NCI-H524 (cell line): ENCODE measurements at regions not wholly inside any gene's neighbourhood (a gene's known extent, or its start where the extent isn't known, plus 50 kb on each side); places are given as distances from the start of the nearest gene placed in this dataset.
"Not testable (repeated sequence)": the region's sequence is repeated elsewhere in the genome, so short reads cannot be mapped to it uniquely, and the experiment has no call there.

Experiments used
- DNase-seq, 2 experiments: peaks; one replicate each; lab custom pipeline; 2025; lab: John Stamatoyannopoulos, UW

DNA sequence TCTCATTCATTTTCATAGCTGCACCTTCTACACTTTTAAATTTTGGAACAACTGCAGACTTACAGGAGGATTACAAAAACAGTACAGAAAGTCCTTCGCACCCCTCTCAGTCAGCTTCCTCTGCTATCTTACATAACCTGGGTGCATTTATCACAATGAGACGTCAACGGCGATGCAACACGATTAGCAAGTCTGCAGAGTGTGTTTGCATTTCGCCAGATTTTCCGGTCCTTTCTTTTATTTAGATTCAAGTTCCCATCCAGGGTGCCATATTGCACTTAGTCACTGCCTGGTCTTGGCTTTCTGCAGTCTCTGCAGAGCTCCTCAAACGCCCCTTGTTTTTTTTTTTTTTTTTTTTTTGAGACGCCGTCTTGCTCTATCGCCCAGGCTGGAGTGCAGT is 85.9 kb downstream of the ASMT start:
- DNase-seq = no peak

GRCh38 chrX:1701396-1701901 is 86.6 kb downstream of the ASMT start:
- DNase-seq = not testable (repeated sequence)

GRCh38 chrX:1702142-1702541 is 87.3 kb downstream of the ASMT start:
- not testable (repeated sequence) for DNase-seq

- not testable (repeated sequence) for DNase-seq
Measured at GRCh38 chrX:1702557-1702956, 87.7 kb downstream of the ASMT start.

GRCh38 chrX:1709277-1709676 is 94.4 kb downstream of the ASMT start:
- not testable (repeated sequence) for DNase-seq

DNA sequence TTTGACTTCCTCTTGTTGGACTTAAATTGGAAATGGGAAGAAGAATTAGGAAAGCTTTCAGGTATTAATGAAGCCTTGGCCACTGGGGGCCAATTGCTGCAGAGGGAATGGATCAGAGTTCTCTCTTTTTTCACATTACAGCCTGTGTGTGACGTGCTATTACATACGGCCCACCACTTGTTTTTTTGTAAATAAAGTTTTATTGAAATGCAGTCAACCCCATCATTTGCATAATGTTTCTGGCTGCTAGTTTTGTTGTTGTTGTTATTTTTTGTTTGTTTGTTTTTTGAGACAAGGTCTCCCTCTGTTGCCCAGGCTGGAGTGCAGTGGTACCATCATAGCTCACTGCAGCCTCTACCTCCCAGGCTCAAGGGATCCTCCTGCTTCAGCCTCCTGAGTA is 98.4 kb downstream of the ASMT start:
- DNase-seq = no peak

- no peak for DNase-seq
Measured at GRCh38 chrX:1717373-1717772, 102.5 kb downstream of the ASMT start.

- DNase-seq = no peak
Measured at GRCh38 chrX:1719270-1719669, 104.4 kb downstream of the ASMT start.

- DNase-seq = no peak
Measured at GRCh38 chrX:1720836-1721235, 106.0 kb downstream of the ASMT start.

DNA sequence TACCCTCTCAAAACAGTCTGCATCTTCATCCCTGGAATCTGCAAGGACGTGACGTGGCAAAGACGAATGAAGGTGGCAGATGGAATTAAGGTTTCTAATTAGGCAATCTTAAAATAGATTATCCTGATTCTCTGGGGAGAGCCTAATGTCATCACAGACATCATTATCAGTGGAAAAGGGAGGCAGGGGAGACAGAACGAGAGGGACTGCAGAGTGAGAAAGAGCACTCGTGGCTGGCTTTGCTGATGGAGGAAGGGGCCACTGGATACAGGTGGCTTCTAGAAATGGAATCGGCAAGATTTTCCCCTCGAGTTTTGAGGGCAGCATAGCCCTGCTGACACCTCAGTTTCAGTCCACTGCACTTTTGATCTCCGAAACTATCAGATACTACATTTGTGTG is 110.6 kb downstream of the ASMT start:
- DNase-seq = peak in 1 of 2 experiments; percentile 72

GRCh38 chrX:1727531-1728027 is 112.7 kb downstream of the ASMT start:
- no peak for DNase-seq

DNA sequence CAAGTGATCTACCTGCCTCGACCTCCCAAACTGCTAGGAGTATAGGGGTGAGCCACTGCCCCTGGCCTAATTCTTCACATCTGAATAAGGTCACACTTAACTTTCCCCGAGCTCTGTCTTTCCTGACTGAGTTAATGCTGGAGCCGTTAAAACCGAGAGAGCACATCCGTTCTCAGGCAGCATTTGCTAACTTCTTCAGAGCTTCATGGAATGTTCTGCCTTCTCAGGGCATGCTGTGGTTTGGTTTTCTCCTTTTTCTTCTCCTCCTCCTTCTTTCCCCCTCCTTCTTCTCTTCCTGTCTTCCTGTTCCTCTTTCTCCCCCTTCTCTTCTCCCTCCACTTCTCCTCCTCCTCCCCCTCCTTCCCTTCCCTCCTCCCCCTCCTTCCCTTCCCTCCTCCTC is 119.9 kb downstream of the ASMT start:
- DNase-seq = no peak

DNA sequence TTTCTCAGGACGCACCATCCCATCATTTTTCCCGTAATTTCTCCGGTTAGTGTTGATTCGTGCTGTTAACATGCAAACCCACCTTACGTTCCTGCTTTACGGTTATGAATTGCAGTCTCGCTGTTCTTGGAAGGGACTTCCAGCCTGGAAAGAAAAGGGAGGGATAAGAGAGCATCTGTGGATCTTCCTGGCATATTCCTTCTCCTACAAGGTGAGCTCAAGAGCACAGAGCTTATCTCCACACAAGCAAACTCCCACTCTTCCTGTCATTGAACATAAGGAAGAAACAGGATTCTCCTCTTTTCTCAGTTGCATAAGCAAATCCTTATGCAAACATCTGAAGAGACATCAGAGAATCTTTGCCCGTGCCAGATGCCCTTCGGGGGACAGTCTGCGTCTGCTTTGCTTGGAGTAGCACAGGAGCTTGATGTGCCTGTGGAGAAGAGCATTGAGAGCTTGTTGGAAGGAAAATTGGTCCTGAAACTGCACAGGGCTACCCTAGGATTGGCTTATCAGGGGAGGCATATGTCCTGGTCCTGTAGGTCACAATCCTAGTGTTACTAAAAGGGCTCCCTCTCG is 127.0 kb downstream of the ASMT start:
- peak in 1 of 2 experiments; percentile 44 for DNase-seq

GRCh38 chrX:1743105-1743504 is 128.2 kb downstream of the ASMT start:
- no peak for DNase-seq

GRCh38 chrX:1743663-1744062 is 128.8 kb downstream of the ASMT start:
- no peak for DNase-seq

DNA sequence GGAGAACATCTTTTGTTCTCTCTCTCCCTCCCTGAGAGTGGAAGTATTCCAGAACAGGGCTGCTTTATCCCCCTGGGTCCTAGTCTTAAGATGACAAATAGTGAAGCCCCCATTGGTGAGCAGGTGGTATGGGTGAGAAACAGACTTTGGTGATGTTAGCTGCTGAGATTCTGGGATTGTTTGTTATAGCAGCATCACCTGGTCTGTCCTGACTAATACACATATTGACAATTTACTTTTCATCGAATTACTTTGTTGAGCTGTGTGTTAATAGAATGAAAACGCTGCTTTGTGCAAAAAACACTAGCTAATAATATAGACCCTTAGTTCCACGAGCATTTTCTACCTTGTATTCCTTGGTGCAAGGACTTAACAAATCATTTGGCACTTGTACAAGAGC is 133.5 kb downstream of the ASMT start:
- DNase-seq = no peak

- DNase-seq = peak in 1 of 2 experiments; percentile 1
Measured at GRCh38 chrX:1749499-1749898, 134.6 kb downstream of the ASMT start.

GRCh38 chrX:1750267-1750666 is 135.4 kb downstream of the ASMT start:
- DNase-seq = no peak

DNA sequence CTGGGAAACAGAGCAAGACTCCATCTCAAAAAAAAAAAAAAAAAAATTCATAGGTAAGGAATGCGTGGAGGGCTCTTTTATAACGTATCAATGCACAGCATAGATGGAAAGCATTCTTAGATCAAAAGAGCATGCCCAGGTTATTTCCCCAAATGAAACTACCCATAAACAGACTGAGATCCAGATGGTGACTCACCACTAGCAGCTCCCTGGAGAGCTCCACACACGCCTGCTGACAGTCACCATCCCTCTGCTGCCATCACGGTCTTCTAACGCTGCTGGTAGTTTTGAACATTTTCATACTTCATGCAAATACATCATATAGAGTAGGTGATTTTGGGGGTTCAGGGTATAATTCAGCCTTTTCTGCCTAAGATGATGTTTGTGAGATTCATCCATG is 136.9 kb downstream of the ASMT start:
- peak in 1 of 2 experiments; percentile 52 for DNase-seq

GRCh38 chrX:1752799-1753198 is 137.9 kb downstream of the ASMT start:
- not testable (repeated sequence) for DNase-seq

- no peak for DNase-seq
Measured at GRCh38 chrX:1754077-1754476, 139.2 kb downstream of the ASMT start.

GRCh38 chrX:1763294-1763693 is 148.4 kb downstream of the ASMT start:
- no peak for DNase-seq

- DNase-seq = not testable (repeated sequence)
Measured at GRCh38 chrX:1764883-1765364, 150.1 kb downstream of the ASMT start.

DNA sequence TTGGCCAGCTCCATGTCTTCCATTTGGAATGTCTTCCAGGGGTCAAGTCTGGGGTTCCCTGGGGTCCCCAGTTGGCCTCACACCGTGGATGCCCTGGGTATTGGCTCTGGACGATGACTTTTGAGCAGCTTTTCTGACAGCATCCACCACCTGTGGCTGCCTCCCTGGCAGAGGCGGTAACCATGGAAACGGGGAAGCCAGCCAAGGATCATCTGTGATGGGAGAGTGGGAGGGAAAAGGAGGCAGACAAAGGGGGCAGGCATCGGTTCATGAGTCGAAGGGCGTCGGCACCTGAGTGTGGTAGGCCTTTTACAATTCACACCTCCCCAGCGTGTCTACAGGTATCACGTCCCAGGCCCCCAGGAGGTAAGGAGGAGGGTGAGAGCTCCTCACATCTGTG is 152.2 kb downstream of the ASMT start:
- DNase-seq = peak; percentile 65 to 78
